HG03066 (cell line): ENCODE measurements at regions not wholly inside any gene's neighbourhood (a gene's known extent, or its start where the extent isn't known, plus 50 kb on each side); places are given as distances from the start of the nearest gene placed in this dataset.

Source experiments
- ATAC-seq: cut with Tn5 transposase; IDR thresholded peaks from one replicate; pipeline ENCODE4 v1.9.1; 2021; ENCODE audit warnings: low read depth; ENCODE audit not compliant: unreplicated experiment

DNA sequence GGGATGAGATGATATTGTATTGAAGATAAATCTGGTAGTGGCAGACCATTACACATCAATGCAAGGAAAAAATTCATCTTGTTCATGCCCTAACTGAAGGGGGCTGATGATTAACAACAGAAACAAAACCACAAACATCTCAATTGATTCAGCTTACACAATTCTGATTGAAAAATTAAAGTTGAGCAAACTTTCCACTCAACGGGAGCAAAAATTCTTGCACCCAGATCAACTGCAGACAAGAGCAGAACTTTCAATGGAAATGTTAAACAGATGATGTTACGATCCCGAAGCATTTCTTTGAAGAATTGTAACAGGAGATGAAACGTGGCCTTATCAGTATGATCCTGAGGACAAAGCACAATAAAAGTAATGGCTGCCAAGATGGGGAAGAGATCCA, 172.4 kb upstream of the SOX5 start:
- ATAC-seq: no peak

DNA sequence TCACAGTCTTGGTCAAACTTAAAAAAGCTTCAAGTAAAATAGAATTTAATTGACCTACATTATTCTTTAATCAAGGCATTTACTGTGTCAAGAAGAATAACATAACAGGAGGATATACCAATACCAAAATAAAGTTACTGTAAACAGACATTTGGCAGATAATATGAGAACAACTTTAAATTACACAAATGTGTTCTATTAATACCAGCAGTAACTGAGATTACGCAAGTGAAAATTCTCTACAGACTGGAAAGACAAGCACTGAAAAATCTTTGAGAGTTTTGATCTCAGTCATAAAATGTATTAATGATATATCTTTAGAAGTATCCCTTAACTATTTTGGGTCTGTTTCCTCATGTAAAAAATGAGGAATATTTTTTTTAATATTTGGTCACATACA, 169.2 kb upstream of the SOX5 start:
- ATAC-seq: no peak

DNA sequence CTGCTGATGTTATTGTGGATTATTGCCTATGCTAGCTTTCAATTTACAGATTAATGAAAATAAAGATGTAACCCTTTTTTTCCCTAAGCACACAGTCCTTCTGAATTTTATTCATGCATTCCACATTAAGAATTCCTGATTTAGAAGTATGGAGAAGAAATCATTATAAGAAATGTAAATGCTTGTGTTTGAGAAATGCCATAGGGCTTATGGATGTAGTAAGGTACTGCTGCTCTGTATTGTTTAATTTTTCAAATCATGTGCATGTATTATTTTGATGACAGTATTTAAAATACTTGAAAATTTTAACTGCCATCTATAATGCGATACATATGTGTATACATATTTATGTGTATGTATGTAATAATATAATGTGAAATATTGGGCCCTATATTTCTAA, 167.1 kb upstream of the SOX5 start:
- ATAC-seq: no peak

DNA sequence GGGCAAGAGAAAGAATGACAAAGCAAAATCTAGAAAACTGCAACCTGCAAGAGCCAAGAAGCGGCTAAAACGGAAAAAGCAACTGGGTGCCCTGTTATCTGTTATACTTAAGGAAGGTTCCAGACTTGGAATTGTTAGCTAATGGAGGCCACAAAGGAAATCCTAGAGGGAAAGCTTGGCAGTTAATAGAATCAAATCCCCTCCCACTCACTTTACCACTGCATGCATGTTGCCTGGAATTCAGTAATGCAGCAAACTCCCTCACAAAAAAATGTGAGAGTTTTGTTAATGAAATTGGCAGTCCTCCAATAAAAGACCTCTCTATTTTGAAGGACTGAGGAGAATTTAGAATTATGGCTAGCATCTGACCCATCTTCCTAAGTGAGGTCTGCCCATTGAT, 164.2 kb upstream of the SOX5 start:
- no peak for ATAC-seq

DNA sequence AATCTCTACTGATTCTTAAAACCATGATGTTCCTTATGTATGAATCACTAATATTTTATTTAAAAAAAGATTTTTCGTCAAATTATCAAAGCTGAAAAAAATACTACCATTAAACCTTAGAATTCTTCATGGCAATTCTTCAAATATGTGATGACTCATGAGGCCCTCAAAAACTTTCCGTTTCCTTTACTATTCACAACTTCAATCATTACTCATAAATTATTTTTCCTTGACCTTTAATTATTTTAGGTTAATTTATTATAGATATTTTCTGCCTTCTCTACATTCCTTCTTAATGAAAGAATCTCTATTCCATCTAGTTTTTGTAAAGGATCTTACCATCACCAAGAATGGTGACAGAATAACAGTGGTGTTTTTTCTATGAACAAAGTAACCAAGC, 162.1 kb upstream of the SOX5 start:
- no peak for ATAC-seq

DNA sequence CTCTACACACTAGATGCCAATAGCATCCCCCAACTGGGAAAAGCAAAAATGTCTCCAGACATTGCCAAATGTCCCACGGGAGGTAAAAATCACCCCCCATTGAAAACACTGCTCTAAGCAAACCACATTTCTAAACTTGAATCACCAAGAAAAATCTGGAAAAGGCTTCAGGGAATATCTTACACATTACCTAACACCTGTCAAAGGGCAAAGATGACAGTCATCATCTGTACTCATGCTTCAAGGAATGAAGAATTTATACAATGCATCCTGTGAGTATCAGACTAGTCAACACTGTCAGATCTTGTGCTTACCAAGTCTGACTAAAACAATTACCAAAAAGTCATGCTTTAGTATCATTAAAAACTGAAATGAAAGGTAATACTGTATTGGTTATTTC, 161.6 kb upstream of the SOX5 start:
- ATAC-seq: no peak

DNA sequence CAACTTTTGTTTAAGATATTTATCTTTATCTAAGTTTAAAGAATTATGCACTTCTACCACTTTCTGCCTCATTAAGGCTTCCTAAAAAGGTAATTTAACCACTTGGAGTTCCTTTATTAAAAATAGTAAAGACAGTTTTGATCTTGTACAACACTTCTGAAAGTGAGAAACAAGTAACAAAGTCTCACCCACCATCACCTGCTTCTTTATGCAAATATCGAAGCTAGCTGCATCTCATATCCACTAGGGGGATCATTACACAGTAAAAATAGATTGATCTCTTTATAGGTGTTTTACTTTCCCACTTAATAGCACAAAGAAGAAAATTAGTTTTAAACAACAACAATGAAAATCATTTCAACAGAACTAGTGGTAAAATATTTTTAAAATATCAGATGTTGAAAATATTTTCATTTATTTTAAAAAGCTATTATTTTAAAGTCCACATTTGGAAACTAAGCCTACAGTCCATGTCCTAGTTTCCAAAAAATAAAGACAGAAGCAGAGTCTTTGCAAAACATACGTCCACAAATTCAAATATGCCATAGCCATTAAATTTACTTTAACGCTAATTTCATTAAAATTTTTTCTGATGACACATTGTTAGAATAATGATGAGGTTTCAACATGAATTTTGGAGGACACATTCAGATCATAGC, 160.0 kb upstream of the SOX5 start:
- peak; percentile 88 for ATAC-seq

DNA sequence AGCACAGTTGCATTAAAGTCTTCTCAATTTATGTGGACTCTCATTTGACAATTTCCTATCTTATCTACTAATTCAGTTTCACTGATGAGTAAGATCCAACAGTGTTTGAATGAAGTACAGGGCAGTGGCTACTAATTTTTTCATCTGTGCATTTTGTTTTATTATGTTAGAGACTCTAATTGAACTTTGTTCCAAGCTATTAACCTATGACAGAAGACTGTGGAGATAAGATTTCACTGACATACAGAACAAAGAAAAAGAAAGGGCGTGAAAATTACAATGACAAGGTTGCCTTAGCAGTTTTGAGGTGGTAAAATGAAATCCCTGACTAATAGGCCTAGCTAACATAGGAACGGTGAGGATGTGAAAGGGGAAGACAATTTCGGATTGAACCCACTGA, 153.2 kb upstream of the SOX5 start:
- ATAC-seq: no peak

DNA sequence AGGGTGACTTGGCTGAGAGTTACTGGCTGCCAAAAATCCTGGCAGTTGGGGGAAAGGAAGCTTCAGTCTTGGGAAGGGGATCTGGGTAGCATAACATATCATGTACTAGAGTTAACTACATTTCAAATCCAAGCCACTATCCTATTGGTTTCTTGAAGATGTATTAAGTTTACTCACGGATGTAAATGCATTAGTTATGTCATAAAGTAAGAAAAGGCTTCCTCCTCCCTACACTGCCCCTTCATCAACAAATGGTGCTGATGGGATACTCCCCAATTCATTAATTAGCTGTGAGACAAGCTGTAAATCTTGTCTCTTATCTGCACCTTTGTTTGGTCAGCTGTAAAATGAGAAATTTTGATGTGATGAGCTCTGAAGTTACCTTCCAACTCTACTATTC, 150.1 kb upstream of the SOX5 start:
- no peak for ATAC-seq

DNA sequence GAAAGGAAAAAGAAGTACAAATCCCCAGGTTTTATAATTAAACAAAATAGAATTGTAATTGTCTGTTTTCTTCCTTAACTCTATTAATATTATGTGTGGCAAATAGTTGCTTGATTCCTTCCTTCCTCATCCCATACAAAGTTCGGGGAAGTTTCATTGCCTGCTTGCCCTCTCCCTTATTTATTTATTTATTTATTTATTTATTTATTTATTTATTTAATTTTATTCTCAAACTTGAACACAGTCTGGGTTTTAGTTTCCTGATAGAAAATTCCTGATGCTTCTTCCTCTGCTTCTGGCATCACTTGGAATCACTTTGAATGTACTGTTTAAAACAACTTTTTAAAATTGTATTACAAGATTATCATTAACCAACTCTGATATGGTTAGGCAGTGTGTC, 145.8 kb upstream of the SOX5 start:
- no peak for ATAC-seq

DNA sequence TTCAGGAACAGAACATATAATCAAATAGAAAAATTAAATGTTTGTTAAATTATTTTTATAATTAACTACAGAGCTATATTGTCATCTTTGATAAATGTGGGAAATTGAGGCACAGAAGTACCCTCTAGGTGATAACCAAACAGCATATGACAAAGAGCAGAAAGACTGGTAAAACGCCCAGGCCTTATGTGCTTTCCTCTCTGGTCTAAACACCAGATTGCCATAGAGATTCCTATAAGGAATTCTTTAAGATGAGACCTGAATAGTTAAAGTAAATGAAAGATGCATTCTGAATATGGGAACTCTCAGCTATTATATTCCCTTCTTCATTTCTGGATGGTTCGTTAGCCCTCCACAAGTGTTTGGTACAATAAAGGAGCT, 140.0 kb upstream of the SOX5 start:
- no peak for ATAC-seq

DNA sequence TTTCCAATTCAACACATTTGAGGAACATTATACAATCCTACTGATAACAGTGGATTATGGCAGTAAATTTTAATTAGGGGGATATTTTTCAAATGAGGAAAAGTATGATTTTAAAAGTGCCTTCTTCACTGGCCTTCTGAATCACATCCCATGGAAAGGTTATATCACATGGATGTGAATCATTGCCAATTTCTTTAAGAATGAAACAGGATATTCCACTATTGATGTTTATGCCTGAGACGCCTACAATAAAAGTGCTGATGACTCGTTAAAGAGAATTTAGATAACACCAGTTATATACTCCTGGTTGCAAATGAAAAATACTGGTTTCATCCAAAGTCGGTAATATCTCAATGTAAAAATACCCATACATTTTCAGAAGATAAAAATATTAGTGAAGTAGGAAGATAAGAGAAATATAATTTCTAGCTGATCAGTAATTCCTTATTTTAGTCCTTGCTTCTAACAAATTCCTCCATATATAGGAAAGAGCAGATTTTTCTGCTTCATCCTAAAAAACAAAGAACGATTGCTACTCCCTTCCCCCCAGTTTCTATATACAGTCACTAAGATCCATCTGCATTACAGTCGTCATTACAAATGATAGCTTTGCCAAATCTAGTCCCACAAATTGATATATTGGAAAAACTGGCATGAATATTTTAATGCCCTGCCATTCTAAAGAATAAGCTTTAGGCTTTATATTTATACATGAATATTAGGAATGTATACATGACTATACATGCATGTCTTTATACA, 139.5 kb upstream of the SOX5 start:
- no peak for ATAC-seq

DNA sequence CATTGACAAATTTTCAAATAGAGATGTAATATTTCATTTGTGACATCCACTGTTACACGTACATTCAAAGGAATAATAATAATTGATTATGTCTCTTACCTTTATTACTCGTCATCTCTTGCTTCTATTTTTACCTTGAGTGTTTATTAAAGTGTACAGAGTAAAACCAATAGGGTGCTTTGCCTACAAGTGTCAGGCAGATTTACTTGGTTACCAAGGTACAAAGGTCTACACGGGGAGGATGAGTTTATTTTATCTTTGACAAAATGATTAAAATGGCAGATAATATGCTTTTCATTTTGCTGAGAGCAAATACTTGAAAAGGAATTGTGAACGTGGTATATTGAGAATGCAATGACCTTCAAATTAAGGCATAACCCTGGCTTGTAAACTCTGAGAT, 137.8 kb upstream of the SOX5 start:
- no peak for ATAC-seq

DNA sequence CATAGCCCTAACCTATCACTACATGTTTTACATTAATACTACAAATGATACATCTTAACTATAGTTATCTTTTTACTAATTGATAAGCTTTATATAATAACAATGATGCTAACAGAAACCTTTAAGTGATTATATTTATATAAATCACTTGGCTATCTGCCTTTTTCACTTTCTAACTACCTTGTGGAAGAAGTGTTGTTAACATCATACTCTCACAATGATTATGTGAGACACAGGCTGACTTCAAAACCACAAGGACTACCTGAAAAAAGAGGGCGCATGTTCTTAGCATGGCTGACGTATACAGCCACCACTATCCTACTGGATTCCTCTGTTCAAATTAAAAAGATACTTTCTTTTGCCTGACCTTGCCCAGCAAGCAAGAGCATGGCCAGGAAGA, 135.3 kb upstream of the SOX5 start:
- no peak for ATAC-seq

DNA sequence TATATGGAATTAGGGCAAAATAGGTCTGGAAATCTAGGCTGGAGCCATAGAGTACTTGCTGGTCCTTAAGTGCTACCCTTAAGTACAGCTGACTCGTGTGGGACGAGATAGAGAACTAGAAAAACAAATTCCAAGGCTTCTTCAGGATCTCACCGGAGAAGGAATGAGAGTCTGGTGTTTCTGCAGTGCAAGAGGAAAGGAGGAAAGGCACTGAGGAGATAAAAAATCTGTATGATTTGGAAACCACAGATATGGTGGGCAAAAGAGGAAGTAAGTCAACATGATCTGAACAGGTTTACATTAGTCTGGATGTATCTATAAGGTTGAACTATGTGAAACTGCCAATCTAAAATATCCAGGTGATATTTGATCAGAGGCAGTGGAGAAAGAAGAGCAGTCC, 134.4 kb upstream of the SOX5 start:
- no peak for ATAC-seq

DNA sequence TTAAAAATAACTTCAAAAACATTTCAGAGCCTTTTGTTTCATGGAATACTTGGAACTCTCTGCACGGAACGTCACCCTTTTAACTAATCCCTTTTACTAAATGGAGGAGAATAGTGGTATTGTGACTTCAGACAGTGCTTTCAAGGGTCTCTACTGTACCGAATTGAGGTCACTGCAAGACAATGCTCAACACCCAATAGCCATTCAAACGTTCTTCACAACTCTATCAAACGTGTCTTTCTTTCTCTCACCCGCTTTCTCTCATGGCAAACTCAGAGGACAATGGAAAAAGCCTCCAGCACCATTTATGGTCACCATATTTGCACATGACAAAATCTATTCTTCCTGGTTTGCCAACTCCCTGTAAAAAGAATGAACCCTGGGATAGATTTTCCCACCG, 132.1 kb upstream of the SOX5 start:
- ATAC-seq: no peak

DNA sequence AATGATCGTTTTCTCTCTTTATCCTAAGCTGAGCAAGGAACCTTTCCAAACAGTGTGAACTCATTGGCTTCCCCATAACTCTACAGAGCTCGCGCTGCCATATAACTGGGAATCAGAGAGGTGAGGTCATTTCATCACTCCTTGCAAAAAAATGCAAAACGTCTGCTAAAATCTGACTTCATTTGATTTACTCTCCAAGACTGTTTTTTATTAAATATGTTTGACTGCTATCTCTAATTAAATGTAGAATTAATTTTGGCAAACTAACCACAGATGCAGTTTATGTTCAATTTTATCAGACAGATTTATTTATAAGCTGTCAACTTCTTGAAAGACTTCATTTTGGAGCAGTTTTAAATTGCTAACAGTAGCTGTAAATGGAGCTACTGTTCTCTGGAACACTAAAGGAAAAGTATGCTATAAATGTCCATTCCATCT, 131.6 kb upstream of the SOX5 start:
- ATAC-seq: no peak

DNA sequence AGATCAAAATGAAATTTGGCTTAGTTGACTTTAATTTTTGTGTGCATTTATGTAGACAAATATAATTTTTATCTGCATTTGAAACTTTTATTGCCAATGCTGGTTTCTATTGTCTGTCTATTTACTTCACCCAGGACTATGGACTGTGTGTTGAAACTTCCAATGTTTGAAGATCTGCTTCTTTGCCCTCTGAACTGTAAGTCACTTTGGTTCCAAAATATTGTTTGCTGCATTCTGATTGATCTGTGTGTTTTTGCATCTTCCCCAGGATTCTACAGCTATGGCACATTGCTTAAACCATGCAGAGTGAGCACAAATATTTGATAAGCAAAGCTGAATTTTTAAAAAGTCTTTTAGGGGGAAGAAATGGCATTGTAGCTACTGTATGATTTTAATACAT, 131.0 kb upstream of the SOX5 start:
- ATAC-seq: no peak

DNA sequence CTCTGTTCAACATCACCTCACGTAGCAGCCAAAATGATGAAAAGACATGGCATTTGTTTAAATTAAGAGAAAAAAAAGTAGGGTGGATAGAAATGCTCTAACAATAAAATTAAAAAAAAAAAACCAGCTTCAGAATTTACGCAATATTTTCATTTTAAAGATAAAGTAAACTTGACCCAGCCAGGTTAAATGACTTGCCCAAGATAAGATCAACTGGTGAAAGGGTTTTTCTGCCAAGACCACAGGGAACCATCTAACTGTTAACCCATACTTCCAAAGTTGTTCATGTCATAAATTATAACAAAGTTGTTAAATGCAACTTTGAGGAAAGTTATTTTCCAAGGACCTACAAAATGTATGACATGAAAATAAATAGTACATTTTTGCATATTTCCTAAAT, 129.6 kb upstream of the SOX5 start:
- no peak for ATAC-seq

DNA sequence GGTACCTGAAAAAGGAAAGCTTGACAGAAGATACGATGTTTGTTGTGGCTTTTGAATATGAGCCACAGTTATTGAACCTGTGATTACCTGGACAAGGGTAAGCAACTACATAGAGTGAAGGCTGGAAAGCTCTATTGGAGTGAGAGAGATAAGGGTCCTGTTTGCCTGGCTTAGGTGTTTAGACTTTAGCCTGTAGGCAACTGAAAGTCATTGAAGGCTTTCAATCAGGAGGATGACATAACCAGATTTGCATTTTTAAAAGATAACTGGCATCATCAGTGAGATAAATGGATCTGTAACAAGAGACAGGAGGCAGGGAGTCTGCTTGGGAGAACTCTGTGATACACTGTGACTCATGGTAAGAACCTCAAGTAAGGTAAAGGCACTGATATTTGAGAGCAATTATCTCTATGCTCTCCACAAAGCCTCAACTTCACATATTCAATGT, 128.9 kb upstream of the SOX5 start:
- ATAC-seq: no peak

DNA sequence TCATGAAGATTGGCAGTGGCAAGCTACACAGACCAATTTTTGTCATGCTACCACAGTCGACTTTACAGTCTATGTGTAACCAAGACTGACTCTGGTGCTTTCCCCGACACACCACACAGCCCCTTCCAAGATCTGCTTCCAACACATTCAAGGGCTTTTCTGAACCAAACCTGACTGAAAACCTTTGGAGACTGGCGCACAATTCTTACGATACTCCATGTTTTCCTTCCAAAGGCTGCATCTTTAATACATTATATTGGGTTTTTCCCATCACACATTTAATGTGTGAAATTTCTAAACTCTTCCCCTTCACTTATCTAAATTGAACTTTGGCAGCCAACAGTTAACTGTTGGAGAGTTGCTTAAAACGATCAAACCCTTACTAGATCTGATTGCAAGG, 127.7 kb upstream of the SOX5 start:
- no peak for ATAC-seq

DNA sequence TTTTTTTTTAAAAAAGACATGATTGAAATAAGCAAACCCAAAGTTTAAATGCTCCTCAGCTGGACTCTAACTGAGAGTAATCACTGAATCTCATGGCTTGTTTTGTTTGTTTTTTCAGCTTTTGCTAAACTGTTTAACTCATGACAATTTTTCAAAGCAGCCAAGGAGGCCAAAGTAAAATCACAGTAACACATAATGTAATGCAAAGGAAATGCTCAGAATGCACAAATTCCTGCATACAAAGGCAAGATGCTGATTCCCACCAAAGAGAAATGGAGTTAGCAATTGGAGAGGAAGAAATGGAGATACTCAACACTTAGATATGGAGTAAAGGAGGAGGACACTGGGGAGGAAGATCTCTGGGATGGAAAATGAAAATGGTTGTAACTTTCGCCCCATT, 126.2 kb upstream of the SOX5 start:
- ATAC-seq: no peak
